H1 (cell line): ENCODE measurements at regions not wholly inside any gene's neighbourhood (a gene's known extent, or its start where the extent isn't known, plus 50 kb on each side); places are given as distances from the start of the nearest gene placed in this dataset.

Experiments
- RBBP5 ChIP-seq: IDR thresholded peaks from 2 replicates; pipeline ENCODE4 v1.7.1; 2012; ENCODE audit warnings: low read depth, mild to moderate bottlenecking, inconsistent platforms, low read length, moderate library complexity, borderline replicate concordance
- SP2 ChIP-seq: IDR thresholded peaks from 2 replicates; pipeline ENCODE4 v1.6.1; 2012; ENCODE audit warnings: mild to moderate bottlenecking, low read length, inconsistent platforms
- TF ChIP-seq, protein P1 (sequence below): fragments of 300-600 bp; sonication (generic); IDR thresholded peaks from 2 replicates; pipeline ENCODE4 v1.7.1; 2012; ENCODE audit warnings: low read length, moderate library complexity, mild to moderate bottlenecking, inconsistent platforms; ENCODE audit not compliant: insufficient replicate concordance
- TF ChIP-seq, protein P2 (sequence below): IDR thresholded peaks from 2 replicates; pipeline ENCODE4 v1.6.1; 2012; ENCODE audit warnings: low read length, inconsistent platforms

DNA sequence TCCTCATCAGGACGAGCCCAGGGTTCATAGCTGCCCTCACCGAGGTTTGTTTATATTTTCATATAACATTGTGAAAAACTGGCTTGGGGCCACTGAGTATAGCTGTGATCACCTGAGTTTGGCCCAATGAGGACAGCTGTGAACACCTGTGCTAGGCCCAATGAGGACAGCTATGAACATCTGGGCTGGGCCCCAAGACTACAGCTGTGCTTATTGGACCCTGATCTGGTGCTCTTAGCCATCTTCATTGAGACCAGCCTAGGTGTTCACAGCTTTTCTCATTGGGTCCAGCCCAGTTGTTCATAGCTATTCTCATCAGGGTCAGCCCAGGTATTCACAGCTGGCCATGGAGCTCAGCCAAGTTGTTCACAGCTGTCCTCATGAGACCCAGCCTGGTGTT is 1167.3 kb downstream of the UQCRFS1 start (continued):
- TF ChIP-seq, protein P1, sequence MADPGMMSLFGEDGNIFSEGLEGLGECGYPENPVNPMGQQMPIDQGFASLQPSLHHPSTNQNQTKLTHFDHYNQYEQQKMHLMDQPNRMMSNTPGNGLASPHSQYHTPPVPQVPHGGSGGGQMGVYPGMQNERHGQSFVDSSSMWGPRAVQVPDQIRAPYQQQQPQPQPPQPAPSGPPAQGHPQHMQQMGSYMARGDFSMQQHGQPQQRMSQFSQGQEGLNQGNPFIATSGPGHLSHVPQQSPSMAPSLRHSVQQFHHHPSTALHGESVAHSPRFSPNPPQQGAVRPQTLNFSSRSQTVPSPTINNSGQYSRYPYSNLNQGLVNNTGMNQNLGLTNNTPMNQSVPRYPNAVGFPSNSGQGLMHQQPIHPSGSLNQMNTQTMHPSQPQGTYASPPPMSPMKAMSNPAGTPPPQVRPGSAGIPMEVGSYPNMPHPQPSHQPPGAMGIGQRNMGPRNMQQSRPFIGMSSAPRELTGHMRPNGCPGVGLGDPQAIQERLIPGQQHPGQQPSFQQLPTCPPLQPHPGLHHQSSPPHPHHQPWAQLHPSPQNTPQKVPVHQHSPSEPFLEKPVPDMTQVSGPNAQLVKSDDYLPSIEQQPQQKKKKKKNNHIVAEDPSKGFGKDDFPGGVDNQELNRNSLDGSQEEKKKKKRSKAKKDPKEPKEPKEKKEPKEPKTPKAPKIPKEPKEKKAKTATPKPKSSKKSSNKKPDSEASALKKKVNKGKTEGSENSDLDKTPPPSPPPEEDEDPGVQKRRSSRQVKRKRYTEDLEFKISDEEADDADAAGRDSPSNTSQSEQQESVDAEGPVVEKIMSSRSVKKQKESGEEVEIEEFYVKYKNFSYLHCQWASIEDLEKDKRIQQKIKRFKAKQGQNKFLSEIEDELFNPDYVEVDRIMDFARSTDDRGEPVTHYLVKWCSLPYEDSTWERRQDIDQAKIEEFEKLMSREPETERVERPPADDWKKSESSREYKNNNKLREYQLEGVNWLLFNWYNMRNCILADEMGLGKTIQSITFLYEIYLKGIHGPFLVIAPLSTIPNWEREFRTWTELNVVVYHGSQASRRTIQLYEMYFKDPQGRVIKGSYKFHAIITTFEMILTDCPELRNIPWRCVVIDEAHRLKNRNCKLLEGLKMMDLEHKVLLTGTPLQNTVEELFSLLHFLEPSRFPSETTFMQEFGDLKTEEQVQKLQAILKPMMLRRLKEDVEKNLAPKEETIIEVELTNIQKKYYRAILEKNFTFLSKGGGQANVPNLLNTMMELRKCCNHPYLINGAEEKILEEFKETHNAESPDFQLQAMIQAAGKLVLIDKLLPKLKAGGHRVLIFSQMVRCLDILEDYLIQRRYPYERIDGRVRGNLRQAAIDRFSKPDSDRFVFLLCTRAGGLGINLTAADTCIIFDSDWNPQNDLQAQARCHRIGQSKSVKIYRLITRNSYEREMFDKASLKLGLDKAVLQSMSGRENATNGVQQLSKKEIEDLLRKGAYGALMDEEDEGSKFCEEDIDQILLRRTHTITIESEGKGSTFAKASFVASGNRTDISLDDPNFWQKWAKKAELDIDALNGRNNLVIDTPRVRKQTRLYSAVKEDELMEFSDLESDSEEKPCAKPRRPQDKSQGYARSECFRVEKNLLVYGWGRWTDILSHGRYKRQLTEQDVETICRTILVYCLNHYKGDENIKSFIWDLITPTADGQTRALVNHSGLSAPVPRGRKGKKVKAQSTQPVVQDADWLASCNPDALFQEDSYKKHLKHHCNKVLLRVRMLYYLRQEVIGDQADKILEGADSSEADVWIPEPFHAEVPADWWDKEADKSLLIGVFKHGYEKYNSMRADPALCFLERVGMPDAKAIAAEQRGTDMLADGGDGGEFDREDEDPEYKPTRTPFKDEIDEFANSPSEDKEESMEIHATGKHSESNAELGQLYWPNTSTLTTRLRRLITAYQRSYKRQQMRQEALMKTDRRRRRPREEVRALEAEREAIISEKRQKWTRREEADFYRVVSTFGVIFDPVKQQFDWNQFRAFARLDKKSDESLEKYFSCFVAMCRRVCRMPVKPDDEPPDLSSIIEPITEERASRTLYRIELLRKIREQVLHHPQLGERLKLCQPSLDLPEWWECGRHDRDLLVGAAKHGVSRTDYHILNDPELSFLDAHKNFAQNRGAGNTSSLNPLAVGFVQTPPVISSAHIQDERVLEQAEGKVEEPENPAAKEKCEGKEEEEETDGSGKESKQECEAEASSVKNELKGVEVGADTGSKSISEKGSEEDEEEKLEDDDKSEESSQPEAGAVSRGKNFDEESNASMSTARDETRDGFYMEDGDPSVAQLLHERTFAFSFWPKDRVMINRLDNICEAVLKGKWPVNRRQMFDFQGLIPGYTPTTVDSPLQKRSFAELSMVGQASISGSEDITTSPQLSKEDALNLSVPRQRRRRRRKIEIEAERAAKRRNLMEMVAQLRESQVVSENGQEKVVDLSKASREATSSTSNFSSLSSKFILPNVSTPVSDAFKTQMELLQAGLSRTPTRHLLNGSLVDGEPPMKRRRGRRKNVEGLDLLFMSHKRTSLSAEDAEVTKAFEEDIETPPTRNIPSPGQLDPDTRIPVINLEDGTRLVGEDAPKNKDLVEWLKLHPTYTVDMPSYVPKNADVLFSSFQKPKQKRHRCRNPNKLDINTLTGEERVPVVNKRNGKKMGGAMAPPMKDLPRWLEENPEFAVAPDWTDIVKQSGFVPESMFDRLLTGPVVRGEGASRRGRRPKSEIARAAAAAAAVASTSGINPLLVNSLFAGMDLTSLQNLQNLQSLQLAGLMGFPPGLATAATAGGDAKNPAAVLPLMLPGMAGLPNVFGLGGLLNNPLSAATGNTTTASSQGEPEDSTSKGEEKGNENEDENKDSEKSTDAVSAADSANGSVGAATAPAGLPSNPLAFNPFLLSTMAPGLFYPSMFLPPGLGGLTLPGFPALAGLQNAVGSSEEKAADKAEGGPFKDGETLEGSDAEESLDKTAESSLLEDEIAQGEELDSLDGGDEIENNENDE = no peak
- TF ChIP-seq SP2 (no peak), RBBP5 (no peak)
- TF ChIP-seq, protein P2, sequence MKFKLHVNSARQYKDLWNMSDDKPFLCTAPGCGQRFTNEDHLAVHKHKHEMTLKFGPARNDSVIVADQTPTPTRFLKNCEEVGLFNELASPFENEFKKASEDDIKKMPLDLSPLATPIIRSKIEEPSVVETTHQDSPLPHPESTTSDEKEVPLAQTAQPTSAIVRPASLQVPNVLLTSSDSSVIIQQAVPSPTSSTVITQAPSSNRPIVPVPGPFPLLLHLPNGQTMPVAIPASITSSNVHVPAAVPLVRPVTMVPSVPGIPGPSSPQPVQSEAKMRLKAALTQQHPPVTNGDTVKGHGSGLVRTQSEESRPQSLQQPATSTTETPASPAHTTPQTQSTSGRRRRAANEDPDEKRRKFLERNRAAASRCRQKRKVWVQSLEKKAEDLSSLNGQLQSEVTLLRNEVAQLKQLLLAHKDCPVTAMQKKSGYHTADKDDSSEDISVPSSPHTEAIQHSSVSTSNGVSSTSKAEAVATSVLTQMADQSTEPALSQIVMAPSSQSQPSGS = no peak
